ENCODE measurements at regions not wholly inside any gene's neighbourhood (a gene's known extent, or its start where the extent isn't known, plus 50 kb on each side); places are given as distances from the start of the nearest gene placed in this dataset.
"Not testable (repeated sequence)": the region's sequence is repeated elsewhere in the genome, so short reads cannot be mapped to it uniquely, and the experiment has no call there.

GRCh38 chr14:81971911-81972310, 438.3 kb upstream of the SEL1L start:
- no peak for DNase-seq

GRCh38 chr14:81972601-81973000, 438.9 kb upstream of the SEL1L start:
- no peak for DNase-seq

DNA sequence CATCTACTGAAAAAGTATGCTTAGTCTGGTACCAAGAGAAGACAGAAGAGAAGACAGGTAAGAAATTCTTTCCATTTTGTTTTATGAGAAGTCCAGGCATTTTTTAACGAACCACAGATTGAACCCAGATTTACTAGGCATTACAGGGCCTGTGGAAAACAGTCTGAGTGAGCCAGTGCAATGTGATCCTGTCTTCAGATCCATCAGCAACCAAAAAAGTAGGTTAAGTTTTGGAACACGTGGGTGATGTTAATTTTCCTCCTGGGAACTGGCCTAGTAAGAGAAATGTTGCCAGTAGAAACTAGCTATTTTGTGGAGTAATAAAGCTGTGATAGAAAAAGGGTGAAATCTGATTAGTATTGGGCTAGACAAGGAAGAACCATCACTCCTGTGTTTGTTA, 440.9 kb upstream of the SEL1L start:
- no peak for DNase-seq

GRCh38 chr14:81980601-81981306, 447.1 kb upstream of the SEL1L start:
- DNase-seq: no peak

DNA sequence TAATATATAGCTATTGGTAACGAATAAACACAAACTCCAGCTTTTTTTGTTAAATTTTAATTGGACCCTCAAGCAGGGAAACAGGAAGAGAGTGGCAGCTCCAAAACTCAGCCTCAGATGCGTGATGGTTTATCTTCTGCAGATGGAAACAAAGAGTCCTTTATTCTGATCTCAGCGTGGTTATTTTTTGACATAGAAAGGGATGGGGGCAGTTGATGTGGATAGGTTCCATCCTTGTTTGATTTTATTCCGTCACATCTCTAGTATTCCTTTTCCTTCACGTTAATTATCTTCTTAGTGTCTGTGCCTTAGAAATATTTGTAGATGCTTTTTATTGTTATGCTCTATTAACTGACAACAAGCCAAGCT, 447.6 kb upstream of the SEL1L start:
- DNase-seq: no peak

DNA sequence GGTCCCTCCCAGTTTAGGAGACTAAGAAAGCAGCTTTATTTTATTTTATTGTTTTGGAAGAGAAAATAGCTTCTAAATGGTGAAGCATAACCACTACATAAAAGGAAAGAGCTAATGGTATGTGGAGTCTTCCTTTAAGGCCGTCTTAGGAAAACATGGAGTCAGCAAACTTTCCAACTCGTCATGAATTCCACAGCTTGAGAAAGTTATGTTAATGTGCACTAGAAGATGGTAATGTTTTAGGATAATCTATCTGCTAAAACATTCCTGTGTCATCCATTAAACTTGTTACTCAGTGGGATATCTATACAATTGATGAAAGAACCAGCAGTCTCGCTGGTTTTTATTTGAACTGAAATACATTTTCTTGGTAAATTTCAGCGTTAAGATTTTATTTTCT, 448.4 kb upstream of the SEL1L start:
- DNase-seq: no peak

GRCh38 chr14:81986005-81986404, 452.4 kb upstream of the SEL1L start:
- DNase-seq: no peak

DNA sequence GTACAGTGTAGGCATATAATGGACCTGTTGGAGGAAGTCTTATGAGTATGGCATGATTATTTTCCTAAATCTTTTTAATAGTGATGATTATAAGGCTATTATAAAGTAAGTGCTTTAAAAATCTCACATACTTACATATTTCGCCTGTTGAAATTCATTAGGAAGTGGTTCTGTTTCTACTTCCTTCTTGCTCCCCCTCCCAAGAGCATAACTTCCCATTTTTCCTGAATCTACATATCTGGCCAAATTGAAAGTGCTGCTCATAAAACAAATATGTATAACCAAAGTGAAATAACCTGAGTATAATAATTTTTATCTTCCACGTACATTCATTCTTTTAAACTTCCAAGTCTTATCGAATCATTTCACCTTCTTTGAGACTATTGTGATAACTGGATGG, 455.6 kb upstream of the SEL1L start:
- DNase-seq: no peak

DNA sequence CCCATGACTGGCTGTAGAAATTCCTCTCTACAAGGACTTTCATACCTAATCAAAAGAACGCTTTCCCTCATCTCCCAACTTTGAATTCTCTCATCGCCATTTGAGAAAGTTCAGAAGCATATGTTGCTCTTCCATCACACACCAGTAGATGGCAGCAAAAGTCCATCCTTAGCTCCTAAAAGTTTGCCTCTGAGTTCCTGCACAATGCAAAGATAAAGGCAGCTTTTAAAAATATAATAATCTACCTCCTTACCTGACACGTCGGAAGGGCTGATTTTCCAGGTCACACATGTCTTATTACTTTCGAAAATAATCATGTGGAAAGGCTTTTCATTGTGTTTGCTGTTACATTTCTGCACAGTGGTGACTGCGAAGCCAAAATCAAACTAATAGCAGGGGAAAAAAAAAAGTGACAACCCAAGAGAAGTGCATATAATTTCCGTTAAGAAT, 456.7 kb upstream of the SEL1L start:
- no peak for DNase-seq

GRCh38 chr14:81991998-81992397, 458.3 kb upstream of the SEL1L start:
- no peak for DNase-seq

DNA sequence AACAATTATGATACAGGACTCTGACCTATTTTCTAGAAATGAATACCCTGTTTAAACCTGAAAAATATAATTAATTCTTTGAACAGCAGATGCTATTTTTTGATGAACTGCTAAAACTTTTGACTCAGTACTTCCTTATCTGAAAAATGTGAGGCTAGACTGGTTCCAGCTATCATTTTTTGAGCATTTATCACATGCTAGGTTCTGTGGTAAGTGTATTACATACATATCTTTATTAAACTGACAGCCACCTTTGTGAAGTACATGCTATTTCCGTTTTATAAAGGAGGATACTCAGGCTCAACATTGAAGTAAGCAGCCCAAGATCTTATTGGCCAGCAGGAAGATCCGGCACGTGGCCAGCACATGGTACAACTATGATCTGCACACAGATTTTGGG, 459.8 kb upstream of the SEL1L start:
- no peak for DNase-seq

DNA sequence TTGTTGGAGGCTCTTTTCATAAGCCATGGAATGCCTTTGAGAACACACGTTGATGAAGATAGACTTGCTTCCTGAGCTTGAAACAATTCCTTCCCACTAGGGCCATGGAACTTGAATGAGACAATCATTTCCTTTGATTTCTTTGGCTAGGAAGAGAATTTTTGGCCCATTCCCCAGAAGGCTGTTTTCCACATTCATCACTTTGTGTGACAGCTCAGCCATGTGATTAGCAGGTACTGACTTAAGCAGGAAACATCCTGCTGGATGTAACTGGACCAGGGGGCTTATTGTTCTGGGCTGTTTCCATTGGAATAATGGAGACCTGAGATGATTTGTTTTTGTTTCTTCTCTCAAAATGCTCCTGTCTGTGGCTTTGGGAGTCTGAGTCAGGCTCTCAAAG, 469.8 kb upstream of the SEL1L start:
- DNase-seq: no peak

DNA sequence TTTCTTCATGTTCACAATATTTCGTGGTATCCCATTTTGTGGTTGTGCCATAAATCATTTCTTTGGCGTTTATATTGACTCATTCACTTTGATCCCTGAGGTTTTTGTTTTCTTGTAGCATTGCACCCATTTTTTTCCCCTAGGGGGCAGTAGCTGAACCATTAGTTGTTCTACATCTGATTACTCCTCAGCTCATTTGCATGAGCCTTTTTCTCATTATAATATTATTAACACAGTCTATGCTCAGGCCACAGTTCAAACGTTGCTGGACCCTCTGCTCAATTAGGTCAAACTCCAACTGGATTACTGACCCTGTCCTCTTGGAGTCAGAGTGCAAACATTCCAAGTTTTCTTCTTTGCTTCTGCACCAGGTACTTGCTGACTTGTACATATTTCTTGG, 475.4 kb upstream of the SEL1L start:
- no peak for DNase-seq

DNA sequence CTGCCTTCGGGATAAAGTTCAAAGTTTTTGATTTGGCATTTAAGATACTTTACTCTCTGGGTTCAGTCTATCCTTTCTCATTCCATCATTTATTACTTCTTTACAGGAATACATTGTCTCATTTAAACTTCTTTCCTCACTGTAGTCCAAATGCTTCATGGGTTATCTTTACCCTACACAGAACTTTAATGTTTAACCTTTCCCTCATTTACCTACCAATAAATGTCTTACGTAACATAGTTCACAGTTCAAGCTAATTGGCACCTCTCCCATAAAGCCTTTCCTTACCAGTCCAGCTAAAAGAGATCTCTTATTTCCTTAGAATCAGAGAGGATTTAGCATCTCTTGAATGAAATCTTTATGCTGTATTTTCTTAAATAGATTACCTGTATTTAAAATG, 476.3 kb upstream of the SEL1L start:
- no peak for DNase-seq

- no peak for DNase-seq
These were observed 477.8 kb upstream of the SEL1L start for GRCh38 chr14:82011460-82011859.

DNA sequence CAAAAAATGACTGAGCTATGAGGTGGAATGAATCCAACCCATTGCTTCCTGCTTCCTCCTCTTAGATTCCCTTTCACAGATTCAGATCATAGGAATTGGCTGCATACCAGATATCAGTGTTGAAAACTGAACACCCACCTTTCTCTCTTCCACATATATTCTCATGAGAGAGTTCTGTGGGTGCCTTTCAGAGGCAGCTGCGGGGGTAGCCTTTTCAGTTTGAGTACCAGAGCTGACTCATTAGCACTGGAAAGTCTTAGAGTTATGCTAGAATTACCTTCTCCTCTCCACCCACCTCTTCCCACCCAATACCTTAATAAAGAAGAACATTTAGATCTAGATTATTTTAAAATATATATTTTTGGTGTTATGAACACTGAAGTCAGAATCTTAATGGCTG, 495.4 kb upstream of the SEL1L start:
- no peak for DNase-seq

DNA sequence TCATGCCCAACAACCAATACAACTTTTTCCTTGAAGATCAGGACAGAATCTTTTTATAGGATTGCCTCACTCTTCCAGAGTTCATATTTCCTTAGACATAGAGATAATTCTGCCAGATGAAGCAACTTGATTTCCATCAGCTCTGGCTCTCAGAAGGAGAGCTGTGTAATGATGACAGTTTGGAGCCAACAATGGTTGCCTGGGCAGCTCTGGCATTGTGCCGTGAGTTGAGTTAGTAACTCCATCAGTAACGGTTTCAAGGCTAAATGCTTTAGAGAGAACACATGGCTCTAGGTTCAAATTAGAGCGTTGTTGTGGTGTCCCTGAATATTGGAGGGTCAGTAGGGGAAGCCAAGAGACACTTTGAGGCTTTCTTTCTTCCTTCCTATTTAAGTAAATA, 501.7 kb upstream of the SEL1L start:
- no peak for DNase-seq

DNA sequence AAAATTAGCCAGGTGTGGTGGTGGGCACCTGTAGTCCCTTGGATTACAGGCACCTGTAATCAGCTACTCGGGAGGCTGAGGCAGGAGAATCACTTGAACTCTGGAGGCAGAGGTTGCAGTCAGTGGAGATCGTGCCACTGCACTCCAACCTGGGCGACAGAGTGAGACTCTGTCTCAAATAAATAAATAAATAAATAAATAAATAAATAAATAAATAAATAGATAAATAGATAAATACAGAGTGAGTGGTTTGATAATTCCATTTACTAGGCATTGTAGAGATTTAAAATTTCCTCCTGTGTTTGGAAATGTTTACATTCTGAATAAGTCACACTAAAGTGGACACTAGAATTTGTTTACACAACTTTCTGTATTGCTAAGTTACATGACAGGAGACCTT, 504.4 kb upstream of the SEL1L start:
- DNase-seq: not testable (repeated sequence)

GRCh38 chr14:82045339-82045738, 511.7 kb upstream of the SEL1L start:
- no peak for DNase-seq

GRCh38 chr14:82046512-82047226, 513.0 kb upstream of the SEL1L start:
- DNase-seq: no peak

DNA sequence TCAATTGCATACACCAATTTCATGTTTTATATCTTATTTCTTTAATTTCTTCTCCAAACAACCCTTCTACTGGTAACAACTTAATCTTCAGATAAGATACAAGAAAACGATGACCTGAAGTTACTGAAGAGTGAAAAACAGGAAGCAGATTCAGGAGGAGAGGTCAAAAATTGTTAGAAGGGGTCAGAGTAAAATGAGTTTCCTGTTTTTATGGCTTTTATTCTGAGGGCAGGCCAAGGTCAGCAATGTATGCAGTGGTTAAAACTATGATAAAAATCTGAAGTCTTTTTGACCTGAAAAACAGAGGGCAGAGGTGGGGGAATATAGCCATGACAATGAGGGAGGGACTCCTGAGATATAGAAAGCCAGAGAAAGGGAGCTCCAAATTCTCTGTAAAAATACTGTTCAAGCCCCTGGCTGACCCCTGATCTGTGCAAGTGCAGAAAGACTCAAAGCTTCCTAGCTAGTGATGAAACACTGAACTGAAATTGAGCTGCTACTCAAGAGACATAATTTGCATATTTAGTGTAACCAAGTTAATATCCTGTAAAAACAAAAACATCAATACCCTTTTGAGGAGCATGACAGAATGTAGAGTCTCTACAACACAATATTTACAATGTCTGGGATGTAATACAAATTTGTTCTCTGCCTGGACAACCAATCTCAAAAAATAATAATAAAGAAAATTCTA, 514.3 kb upstream of the SEL1L start:
- DNase-seq: no peak

DNA sequence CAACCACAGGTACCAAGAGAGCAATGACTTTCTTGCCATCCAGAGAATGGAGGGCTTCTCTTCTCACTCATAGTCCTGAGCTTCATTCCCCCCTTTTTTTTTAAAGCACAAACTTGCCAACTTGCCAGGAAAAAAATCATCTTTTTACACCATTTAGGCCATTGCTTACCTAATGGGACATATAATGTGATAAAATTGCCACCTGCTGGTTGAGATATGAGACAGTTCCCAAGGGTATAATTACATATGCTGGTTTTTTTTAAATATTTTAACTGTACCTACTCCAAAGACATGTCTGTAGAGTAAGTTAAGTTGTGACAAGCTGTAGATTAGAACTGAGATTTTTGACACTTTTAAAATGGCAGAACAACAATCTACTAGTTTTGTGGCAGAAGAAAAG, 519.1 kb upstream of the SEL1L start:
- DNase-seq: no peak

GRCh38 chr14:82055515-82056115, 522.0 kb upstream of the SEL1L start:
- DNase-seq: no peak

DNA sequence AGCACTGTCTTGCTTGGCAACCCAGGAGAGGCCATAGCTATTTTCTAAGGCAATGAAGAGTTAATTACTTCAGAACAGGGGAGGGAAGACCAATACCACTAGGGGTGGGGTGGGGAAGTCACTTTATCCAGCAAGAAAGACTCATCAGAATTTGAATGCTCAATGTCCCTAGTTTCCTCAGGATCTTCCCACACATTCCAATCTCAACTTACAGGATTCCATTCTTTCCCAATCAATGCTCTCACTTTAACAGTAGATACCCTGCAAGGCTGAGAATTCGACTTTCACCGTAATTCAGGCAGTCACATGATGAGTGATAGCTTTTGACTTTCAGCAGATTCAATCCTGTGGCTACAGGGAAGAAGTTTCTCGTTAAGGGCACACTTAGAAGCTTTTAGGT, 526.6 kb upstream of the SEL1L start:
- no peak for DNase-seq

Measured in activated effector memory CD4-positive, alpha-beta T cell treated with anti-CD3 and anti-CD28 coated beads, Interleukin-2, amount 50 U/mL, for 16 hours (primary cell).